Breast epithelium (tissue), 3 donors: ENCODE measurements at regions not wholly inside any gene's neighbourhood (a gene's known extent, or its start where the extent isn't known, plus 50 kb on each side); places are given as distances from the start of the nearest gene placed in this dataset.

ENCODE experiments used
- CTCF ChIP-seq, 3 donors: fragments of 450-650 bp; IDR thresholded peaks; one replicate each; pipeline ENCODE4 v1.5.1; 2016 to 2017; ENCODE audit warnings: antibody characterized with exemption in 3 of 3, mild to moderate bottlenecking in 3 of 3, moderate library complexity in 3 of 3
- POLR2A ChIP-seq: fragments of 450-650 bp; IDR thresholded peaks from one replicate; pipeline ENCODE4 v1.6.1; 2016; ENCODE audit warnings: antibody characterized with exemption, mild to moderate bottlenecking, moderate library complexity

- no peak for TF ChIP-seq CTCF (IDR thresholded peaks at IDR 0.05)
- TF ChIP-seq POLR2A, result no peak
These were observed 117.6 kb upstream of the GPR101 start for GRCh38 chrX:137151403-137151802.
